IMR-90 (cell line): ENCODE measurements at regions not wholly inside any gene's neighbourhood (a gene's known extent, or its start where the extent isn't known, plus 50 kb on each side); places are given as distances from the start of the nearest gene placed in this dataset.

Source experiments
- BHLHE40 ChIP-seq: fragments of 150-350 bp; IDR thresholded peaks from 2 replicates; pipeline ENCODE4 v1.6.1; 2016; ENCODE audit warnings: mild to moderate bottlenecking, low read depth, low read length
- CHD1 ChIP-seq: IDR thresholded peaks from 2 replicates; pipeline ENCODE4 v1.6.1; 2012; ENCODE audit warnings: low read depth, low read length, improper control_type of control experiment
- FOS ChIP-seq: fragments of 150-350 bp; IDR thresholded peaks from 2 replicates; pipeline ENCODE4 v1.6.1; 2016; ENCODE audit warnings: low read depth, low read length
- MAFK ChIP-seq: IDR thresholded peaks from 2 replicates; pipeline ENCODE4 v1.6.1; 2012; ENCODE audit warnings: low read depth, low read length, improper control_type of control experiment
- POLR2A ChIP-seq: IDR thresholded peaks from 2 replicates; pipeline ENCODE4 v1.6.1; 2012; ENCODE audit warnings: mild to moderate bottlenecking, low read depth, low read length
- SMC3 ChIP-seq: fragments of 150-350 bp; IDR thresholded peaks from 2 replicates; pipeline ENCODE4 v1.6.1; 2016; ENCODE audit warnings: low read depth, mild to moderate bottlenecking, antibody characterized with exemption, low read length, moderate library complexity
- TF ChIP-seq, protein P1 (sequence below): fragments of 150-350 bp; IDR thresholded peaks from 2 replicates; pipeline ENCODE4 v1.6.1; 2017; ENCODE audit warnings: mild to moderate bottlenecking, antibody characterized with exemption, low read length, low read depth

DNA sequence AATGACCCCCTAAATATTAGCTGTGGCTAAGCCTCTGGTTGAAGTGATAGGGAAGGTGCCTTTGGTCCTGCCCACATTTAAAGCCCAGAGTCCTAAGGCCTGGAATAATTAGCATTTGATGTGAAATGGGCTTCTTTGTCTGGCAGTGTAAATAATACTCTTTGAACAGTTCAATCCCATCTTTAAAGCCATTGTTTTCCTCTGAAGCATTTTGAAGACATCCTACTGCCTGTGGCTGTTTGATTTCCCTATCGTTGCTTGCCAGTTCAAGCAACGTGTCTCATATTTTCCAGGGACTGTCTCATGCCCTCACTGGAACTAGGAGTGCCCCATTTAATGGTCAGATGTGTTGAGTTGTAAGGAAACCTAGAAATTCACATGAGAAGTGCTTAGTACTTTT lies 89.3 kb upstream of the BTN3A2 start (continued):
- no peak for TF ChIP-seq MAFK
- no peak for TF ChIP-seq SMC3
- TF ChIP-seq POLR2A: no peak
- TF ChIP-seq, protein P1, sequence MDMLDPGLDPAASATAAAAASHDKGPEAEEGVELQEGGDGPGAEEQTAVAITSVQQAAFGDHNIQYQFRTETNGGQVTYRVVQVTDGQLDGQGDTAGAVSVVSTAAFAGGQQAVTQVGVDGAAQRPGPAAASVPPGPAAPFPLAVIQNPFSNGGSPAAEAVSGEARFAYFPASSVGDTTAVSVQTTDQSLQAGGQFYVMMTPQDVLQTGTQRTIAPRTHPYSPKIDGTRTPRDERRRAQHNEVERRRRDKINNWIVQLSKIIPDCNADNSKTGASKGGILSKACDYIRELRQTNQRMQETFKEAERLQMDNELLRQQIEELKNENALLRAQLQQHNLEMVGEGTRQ: no peak
- TF ChIP-seq BHLHE40: no peak
- no peak for TF ChIP-seq CHD1
- no peak for TF ChIP-seq FOS
